ENCODE measurements at regions not wholly inside any gene's neighbourhood (a gene's known extent, or its start where the extent isn't known, plus 50 kb on each side); places are given as distances from the start of the nearest gene placed in this dataset.

DNA sequence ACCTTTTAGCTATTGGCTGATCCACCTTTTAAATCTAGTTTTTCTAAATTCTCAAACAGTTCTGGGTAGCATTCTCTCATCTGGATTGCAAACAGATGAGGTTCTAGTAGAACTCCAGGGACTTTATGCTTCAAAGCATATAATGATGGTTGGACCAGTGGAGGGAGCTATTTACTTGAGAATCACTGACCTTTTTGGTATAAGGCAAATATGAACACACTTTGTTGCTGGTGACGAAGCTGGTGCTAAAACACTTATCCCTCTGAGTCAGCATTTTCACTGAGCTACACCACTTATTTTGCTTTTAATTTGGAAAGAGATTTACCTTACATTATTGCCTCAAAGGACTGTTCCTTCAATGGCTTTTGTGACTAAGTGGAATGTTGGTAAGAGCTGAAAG lies 58.6 kb upstream of the SLITRK3 start:
- Histone ChIP-seq H3K36me3 (ENCODE audit: control insufficient read depth in 4 of 4, insufficient read depth in 3 of 4, low read depth in 1 of 4, low read length in 3 of 4) (no peaks in the 10 kb centered on the region), H3K9ac (ENCODE audit: low read depth in 1 of 2, low read length in 2 of 2) (no peak overlapping the region), H3K4me3 (ENCODE audit: low read depth in 1 of 3, low read length in 3 of 3) (no peak overlapping the region), H3K9me3 (ENCODE audit: control insufficient read depth in 4 of 4, low read length in 3 of 4) (no peaks in the 10 kb centered on the region), H3K27ac (ENCODE audit: low read depth in 1 of 2, low read length in 2 of 2) (no peak overlapping the region), H3K27me3 (ENCODE audit: control insufficient read depth in 4 of 4, insufficient read depth in 4 of 4, low read length in 3 of 4) (no peaks in the 10 kb centered on the region), H3K4me1 (ENCODE audit: control insufficient read depth in 4 of 4, insufficient read depth in 4 of 4, low read length in 3 of 4) (peaks cover 0 to 5% (median 2%) of the 10 kb centered on the region in 4 donors)
- TF ChIP-seq YY1 (IDR thresholded peaks at IDR 0.05), result peak; percentile 24
- no peak for TF ChIP-seq GABPA (IDR thresholded peaks at IDR 0.05 in 1 of 2, conservative IDR thresholded peaks at IDR 0.05 in 1 of 2)
- TF ChIP-seq, protein P1, sequence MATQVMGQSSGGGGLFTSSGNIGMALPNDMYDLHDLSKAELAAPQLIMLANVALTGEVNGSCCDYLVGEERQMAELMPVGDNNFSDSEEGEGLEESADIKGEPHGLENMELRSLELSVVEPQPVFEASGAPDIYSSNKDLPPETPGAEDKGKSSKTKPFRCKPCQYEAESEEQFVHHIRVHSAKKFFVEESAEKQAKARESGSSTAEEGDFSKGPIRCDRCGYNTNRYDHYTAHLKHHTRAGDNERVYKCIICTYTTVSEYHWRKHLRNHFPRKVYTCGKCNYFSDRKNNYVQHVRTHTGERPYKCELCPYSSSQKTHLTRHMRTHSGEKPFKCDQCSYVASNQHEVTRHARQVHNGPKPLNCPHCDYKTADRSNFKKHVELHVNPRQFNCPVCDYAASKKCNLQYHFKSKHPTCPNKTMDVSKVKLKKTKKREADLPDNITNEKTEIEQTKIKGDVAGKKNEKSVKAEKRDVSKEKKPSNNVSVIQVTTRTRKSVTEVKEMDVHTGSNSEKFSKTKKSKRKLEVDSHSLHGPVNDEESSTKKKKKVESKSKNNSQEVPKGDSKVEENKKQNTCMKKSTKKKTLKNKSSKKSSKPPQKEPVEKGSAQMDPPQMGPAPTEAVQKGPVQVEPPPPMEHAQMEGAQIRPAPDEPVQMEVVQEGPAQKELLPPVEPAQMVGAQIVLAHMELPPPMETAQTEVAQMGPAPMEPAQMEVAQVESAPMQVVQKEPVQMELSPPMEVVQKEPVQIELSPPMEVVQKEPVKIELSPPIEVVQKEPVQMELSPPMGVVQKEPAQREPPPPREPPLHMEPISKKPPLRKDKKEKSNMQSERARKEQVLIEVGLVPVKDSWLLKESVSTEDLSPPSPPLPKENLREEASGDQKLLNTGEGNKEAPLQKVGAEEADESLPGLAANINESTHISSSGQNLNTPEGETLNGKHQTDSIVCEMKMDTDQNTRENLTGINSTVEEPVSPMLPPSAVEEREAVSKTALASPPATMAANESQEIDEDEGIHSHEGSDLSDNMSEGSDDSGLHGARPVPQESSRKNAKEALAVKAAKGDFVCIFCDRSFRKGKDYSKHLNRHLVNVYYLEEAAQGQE (IDR thresholded peaks at IDR 0.05), result no peak
- no peak for TF ChIP-seq SP1 (IDR thresholded peaks at IDR 0.05)
- TF ChIP-seq RXRA (IDR thresholded peaks at IDR 0.05), result peak in 1 of 2 donors; percentile 10
- no peak for TF ChIP-seq EGR1 (IDR thresholded peaks at IDR 0.05; ENCODE audit: low read depth in 2 of 2)
- TF ChIP-seq NR2F2 (IDR thresholded peaks at IDR 0.05), result no peak
- peak; percentile 6 to 27 for TF ChIP-seq HNF4A (conservative IDR thresholded peaks at IDR 0.05)
- no peak for TF ChIP-seq FOXA2 (IDR thresholded peaks at IDR 0.05)
- TF ChIP-seq, protein P2, sequence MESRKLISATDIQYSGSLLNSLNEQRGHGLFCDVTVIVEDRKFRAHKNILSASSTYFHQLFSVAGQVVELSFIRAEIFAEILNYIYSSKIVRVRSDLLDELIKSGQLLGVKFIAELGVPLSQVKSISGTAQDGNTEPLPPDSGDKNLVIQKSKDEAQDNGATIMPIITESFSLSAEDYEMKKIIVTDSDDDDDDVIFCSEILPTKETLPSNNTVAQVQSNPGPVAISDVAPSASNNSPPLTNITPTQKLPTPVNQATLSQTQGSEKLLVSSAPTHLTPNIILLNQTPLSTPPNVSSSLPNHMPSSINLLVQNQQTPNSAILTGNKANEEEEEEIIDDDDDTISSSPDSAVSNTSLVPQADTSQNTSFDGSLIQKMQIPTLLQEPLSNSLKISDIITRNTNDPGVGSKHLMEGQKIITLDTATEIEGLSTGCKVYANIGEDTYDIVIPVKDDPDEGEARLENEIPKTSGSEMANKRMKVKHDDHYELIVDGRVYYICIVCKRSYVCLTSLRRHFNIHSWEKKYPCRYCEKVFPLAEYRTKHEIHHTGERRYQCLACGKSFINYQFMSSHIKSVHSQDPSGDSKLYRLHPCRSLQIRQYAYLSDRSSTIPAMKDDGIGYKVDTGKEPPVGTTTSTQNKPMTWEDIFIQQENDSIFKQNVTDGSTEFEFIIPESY (IDR thresholded peaks at IDR 0.05), result no peak
- TF ChIP-seq JUND (IDR thresholded peaks at IDR 0.05), result peak in 1 of 2 donors; percentile 7
- TF ChIP-seq, protein P3, sequence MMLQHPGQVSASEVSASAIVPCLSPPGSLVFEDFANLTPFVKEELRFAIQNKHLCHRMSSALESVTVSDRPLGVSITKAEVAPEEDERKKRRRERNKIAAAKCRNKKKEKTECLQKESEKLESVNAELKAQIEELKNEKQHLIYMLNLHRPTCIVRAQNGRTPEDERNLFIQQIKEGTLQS (IDR thresholded peaks at IDR 0.05), result no peak
- peak; percentile 91 to 92 for TF ChIP-seq RAD21 (IDR thresholded peaks at IDR 0.05)
- no peak for TF ChIP-seq HNF4G (IDR thresholded peaks at IDR 0.05)
- TF ChIP-seq, protein P4, sequence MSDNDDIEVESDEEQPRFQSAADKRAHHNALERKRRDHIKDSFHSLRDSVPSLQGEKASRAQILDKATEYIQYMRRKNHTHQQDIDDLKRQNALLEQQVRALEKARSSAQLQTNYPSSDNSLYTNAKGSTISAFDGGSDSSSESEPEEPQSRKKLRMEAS (IDR thresholded peaks at IDR 0.05), result no peak
- no peak for TF ChIP-seq FOXA1 (IDR thresholded peaks at IDR 0.05)
- no peak for TF ChIP-seq TAF1 (conservative IDR thresholded peaks at IDR 0.05)
- TF ChIP-seq, protein P5, sequence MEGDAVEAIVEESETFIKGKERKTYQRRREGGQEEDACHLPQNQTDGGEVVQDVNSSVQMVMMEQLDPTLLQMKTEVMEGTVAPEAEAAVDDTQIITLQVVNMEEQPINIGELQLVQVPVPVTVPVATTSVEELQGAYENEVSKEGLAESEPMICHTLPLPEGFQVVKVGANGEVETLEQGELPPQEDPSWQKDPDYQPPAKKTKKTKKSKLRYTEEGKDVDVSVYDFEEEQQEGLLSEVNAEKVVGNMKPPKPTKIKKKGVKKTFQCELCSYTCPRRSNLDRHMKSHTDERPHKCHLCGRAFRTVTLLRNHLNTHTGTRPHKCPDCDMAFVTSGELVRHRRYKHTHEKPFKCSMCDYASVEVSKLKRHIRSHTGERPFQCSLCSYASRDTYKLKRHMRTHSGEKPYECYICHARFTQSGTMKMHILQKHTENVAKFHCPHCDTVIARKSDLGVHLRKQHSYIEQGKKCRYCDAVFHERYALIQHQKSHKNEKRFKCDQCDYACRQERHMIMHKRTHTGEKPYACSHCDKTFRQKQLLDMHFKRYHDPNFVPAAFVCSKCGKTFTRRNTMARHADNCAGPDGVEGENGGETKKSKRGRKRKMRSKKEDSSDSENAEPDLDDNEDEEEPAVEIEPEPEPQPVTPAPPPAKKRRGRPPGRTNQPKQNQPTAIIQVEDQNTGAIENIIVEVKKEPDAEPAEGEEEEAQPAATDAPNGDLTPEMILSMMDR (IDR thresholded peaks at IDR 0.05; ENCODE audit: low read depth, low read length, missing input control), result peak; percentile 50
- 12% methylated on average over 1 of the region's 1 CpG for WGBS
- no peak for DNase-seq (ENCODE audit: low spot score)
